CD14-positive monocyte (primary cell): ENCODE measurements at regions not wholly inside any gene's neighbourhood (a gene's known extent, or its start where the extent isn't known, plus 50 kb on each side); places are given as distances from the start of the nearest gene placed in this dataset.

Experiments used
- DNase-seq, 3 donors: peaks; one replicate each; pipeline ENCODE4 v3.0.0-alpha.2; 2011 to 2022
- H2AFZ ChIP-seq: 2 replicates; pipeline ENCODE4 v1.6.0; 2012; ENCODE audit warnings: mild to moderate bottlenecking, low read depth, low read length, inconsistent platforms; ENCODE audit not compliant: insufficient read depth, poor library complexity, severe bottlenecking
- H3K27ac ChIP-seq, 2 donors: 1 replicate in 1 of 2; 2 replicates in 1 of 2; pipeline ENCODE4 v1.5.1; 2012 to 2013; ENCODE audit warnings: low read length in 2 of 2, control low read depth in 1 of 2, inconsistent platforms in 1 of 2, low read depth in 1 of 2, mild to moderate bottlenecking in 1 of 2
- H3K27me3 ChIP-seq, 2 donors: one replicate each; pipeline versions ENCODE4 v1.6.0 to v1.6.1; 2011 to 2013; ENCODE audit warnings: low read length in 2 of 2; ENCODE audit not compliant: control insufficient read depth in 2 of 2, insufficient read depth in 2 of 2
- H3K36me3 ChIP-seq, 2 donors: replicated peaks in 1 of 2; 1 replicate in 1 of 2; 2 replicates in 1 of 2; pipeline versions ENCODE4 v1.5.1 to v1.6.1; 2012 to 2013; ENCODE audit warnings: low read length in 2 of 2, control low read depth in 1 of 2, inconsistent platforms in 1 of 2, mild to moderate bottlenecking in 1 of 2; ENCODE audit not compliant: insufficient read depth in 2 of 2, control insufficient read depth in 1 of 2
- H3K4me1 ChIP-seq, 2 donors: 1 replicate in 1 of 2; 2 replicates in 1 of 2; pipeline versions ENCODE4 v1.5.1 to v1.6.1; 2012 to 2013; ENCODE audit warnings: low read length in 2 of 2, control low read depth in 1 of 2, inconsistent platforms in 1 of 2, mild to moderate bottlenecking in 1 of 2, moderate library complexity in 1 of 2; ENCODE audit not compliant: insufficient read depth in 2 of 2, control insufficient read depth in 1 of 2
- H3K4me2 ChIP-seq: replicated peaks from 2 replicates; pipeline ENCODE3; 2012; ENCODE audit warnings: low read length, moderate library complexity, mild to moderate bottlenecking; ENCODE audit not compliant: poor library complexity, severe bottlenecking; ENCODE audit errors: extremely low read depth
- H3K4me3 ChIP-seq, 3 experiments: fragments of 200-600 bp in 1 of 3; sonication (generic) in 1 of 3; replicated peaks in 1 of 3; 1 replicate in 2 of 3; 2 replicates in 1 of 3; pipeline ENCODE4 v1.5.1; 2011 to 2013; ENCODE audit warnings: low read length in 3 of 3, mild to moderate bottlenecking in 3 of 3, control low read depth in 2 of 3, low read depth in 2 of 3, inconsistent platforms in 1 of 3, moderate library complexity in 1 of 3
- H3K79me2 ChIP-seq: 2 replicates; pipeline ENCODE4 v1.6.0; 2012; ENCODE audit warnings: mild to moderate bottlenecking, control low read depth, inconsistent platforms, low read length, moderate library complexity; ENCODE audit not compliant: insufficient read depth
- H3K9ac ChIP-seq: 2 replicates; pipeline ENCODE4 v1.6.0; 2017; ENCODE audit warnings: low read length, mild to moderate bottlenecking; ENCODE audit not compliant: insufficient read depth, poor library complexity, severe bottlenecking
- H3K9me3 ChIP-seq, 2 donors: replicated peaks in 1 of 2; 1 replicate in 1 of 2; 2 replicates in 1 of 2; pipeline versions ENCODE4 v1.5.1 to v1.6.1; 2012 to 2013; ENCODE audit warnings: low read length in 2 of 2, control low read depth in 1 of 2; ENCODE audit not compliant: control insufficient read depth in 1 of 2, insufficient read depth in 1 of 2
- H4K20me1 ChIP-seq: 2 replicates; pipeline ENCODE4 v1.6.0; 2012; ENCODE audit warnings: mild to moderate bottlenecking, low read length, control low read depth, moderate library complexity; ENCODE audit not compliant: insufficient read depth
- H3K27ac Mint-ChIP-seq, 7 donors: one replicate each; pipeline ENCODE4 v1.8.0; 2020; ENCODE audit warnings: mild to moderate bottlenecking in 7 of 7, mixed read lengths in 7 of 7, moderate library complexity in 6 of 7, inconsistent platforms in 2 of 7
- H3K27me3 Mint-ChIP-seq, 3 donors: one replicate each; pipeline ENCODE4 v1.8.0; 2021 to 2022; ENCODE audit warnings: low read depth in 3 of 3, mild to moderate bottlenecking in 3 of 3, mixed read lengths in 3 of 3, moderate library complexity in 3 of 3, inconsistent platforms in 1 of 3
- H3K36me3 Mint-ChIP-seq, 2 donors: one replicate each; pipeline ENCODE4 v1.8.0; 2020; ENCODE audit warnings: mixed read lengths in 2 of 2, inconsistent platforms in 1 of 2, mild to moderate bottlenecking in 1 of 2
- H3K4me1 Mint-ChIP-seq: one replicate; pipeline ENCODE4 v1.8.0; 2020; ENCODE audit warnings: mild to moderate bottlenecking, mixed read lengths
- H3K4me3 Mint-ChIP-seq, 2 donors: one replicate each; pipeline ENCODE4 v1.8.0; 2020; ENCODE audit warnings: mild to moderate bottlenecking in 2 of 2, mixed read lengths in 2 of 2, moderate library complexity in 1 of 2
- H3K9me3 Mint-ChIP-seq, 7 donors: one replicate each; pipeline ENCODE4 v1.8.0; 2020 to 2022; ENCODE audit warnings: mixed read lengths in 7 of 7, mild to moderate bottlenecking in 6 of 7, moderate library complexity in 6 of 7, inconsistent platforms in 2 of 7
- WGBS: methylation state at CpG from one replicate; pipeline ENCODE4 v1.1.5; 2013; ENCODE audit warnings: missing lambda C conversion rate; ENCODE audit not compliant: insufficient coverage; 5-methylcytosine and 5-hydroxymethylcytosine counted together
- intact Hi-C, 2 donors: fragments of 100-400 bp; cut with micrococcal nuclease; formaldehyde crosslinking; loops; one replicate each; pipeline versions ENCODE4 v1.15.0 to v1.15.1; 2023
- TF ChIP-seq, protein P1 (sequence below): fragments of 200-600 bp; IDR thresholded peaks from one replicate; pipeline ENCODE4 v1.8.0; 2022; ENCODE audit warnings: antibody characterized with exemption, mild to moderate bottlenecking

DNA sequence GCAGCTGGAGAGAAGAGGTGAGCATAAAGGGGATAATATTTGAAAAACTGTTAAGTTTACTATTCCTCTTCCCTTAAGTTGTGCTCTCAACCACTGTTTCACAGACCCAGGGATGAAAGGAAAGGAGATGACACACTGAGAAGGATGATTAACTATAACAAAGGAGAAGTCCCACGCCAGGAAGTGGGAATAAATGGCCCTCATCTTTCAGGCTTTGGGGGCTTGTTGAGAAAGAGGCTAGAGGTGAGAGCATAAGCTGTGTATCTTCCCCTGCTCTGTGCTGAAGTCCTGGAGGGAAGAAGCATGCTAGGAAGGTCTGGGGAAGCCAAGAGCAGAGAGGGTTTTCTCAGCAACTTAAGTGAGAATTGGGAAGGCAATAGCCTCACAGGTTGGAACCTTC lies 399.1 kb upstream of the ATP5MC3 start:
- no peaks in the 10 kb centered on the region for H3K36me3 ChIP-seq
- intact Hi-C loops = no loop called here
- no peak overlapping the region for H3K4me2 ChIP-seq
- Mint-ChIP-seq H3K4me1 (peaks cover 28% of the 10 kb centered on the region), H3K9me3 (peaks cover 0 to 9% (median 2%) of the 10 kb centered on the region in 7 donors), H3K36me3 (peaks cover 0 to 4% of the 10 kb centered on the region in 2 donors), H3K27me3 (no peaks in the 10 kb centered on the region), H3K4me3 (no peak overlapping the region), H3K27ac (no peak overlapping the region)
- H3K4me3 ChIP-seq = no peak overlapping the region
- no peak overlapping the region for H3K27ac ChIP-seq
- TF ChIP-seq, protein P1, sequence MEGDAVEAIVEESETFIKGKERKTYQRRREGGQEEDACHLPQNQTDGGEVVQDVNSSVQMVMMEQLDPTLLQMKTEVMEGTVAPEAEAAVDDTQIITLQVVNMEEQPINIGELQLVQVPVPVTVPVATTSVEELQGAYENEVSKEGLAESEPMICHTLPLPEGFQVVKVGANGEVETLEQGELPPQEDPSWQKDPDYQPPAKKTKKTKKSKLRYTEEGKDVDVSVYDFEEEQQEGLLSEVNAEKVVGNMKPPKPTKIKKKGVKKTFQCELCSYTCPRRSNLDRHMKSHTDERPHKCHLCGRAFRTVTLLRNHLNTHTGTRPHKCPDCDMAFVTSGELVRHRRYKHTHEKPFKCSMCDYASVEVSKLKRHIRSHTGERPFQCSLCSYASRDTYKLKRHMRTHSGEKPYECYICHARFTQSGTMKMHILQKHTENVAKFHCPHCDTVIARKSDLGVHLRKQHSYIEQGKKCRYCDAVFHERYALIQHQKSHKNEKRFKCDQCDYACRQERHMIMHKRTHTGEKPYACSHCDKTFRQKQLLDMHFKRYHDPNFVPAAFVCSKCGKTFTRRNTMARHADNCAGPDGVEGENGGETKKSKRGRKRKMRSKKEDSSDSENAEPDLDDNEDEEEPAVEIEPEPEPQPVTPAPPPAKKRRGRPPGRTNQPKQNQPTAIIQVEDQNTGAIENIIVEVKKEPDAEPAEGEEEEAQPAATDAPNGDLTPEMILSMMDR = no peak
- H3K9ac ChIP-seq = no peak overlapping the region
- no peaks in the 10 kb centered on the region for H4K20me1 ChIP-seq
- 0% methylated on average over 1 of the region's 1 CpG for WGBS
- H2AFZ ChIP-seq = peak overlapping the region; percentile 19
- H3K4me1 ChIP-seq = peaks cover 19 to 23% of the 10 kb centered on the region in 2 donors
- no peaks in the 10 kb centered on the region for H3K79me2 ChIP-seq
- no peak for DNase-seq
- H3K27me3 ChIP-seq = no peaks in the 10 kb centered on the region
- H3K9me3 ChIP-seq = no peaks in the 10 kb centered on the region

DNA sequence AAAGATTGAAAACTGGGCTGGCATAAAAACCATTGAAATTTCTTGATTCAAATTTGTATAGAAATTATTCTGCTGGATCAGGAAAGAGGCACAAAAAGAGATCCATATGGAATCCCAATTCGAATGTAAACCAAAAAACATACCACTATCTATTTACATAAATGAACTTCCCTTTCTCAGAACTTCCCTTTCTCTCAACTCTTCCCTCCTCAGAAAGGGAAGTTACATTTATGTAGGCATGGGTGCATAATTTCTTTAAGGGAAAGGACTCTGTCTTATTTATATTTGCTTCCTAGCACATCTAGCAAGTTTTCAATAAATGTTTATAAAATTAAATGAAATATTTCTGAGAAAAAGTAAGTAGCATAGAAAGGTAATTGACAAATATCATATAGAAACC lies 398.1 kb upstream of the ATP5MC3 start:
- intact Hi-C loops = no loop called here
- Mint-ChIP-seq H3K36me3 (peaks cover 0 to 4% of the 10 kb centered on the region in 2 donors), H3K9me3 (peaks cover 0 to 9% (median 2%) of the 10 kb centered on the region in 7 donors), H3K27me3 (no peaks in the 10 kb centered on the region), H3K27ac (peak overlapping the region in 3 of 7 donors; percentile 22 to 50 (median 23)), H3K4me1 (peaks cover 33% of the 10 kb centered on the region), H3K4me3 (no peak overlapping the region)
- no peaks in the 10 kb centered on the region for H3K27me3 ChIP-seq
- no CpG with 5 or more reads among the region's 1 CpG for WGBS
- TF ChIP-seq, protein P1 = no peak
- H3K9ac ChIP-seq = no peak overlapping the region
- peak overlapping the region; percentile 13 for H3K4me2 ChIP-seq
- no peaks in the 10 kb centered on the region for H4K20me1 ChIP-seq
- H3K9me3 ChIP-seq = no peaks in the 10 kb centered on the region
- H2AFZ ChIP-seq = no peak overlapping the region
- H3K4me1 ChIP-seq = peaks cover 19 to 23% of the 10 kb centered on the region in 2 donors
- peak; percentile 38 to 64 (median 56) for DNase-seq
- H3K36me3 ChIP-seq = no peaks in the 10 kb centered on the region
- peak overlapping the region in 1 of 3 experiments; percentile 6 for H3K4me3 ChIP-seq
- H3K79me2 ChIP-seq = no peaks in the 10 kb centered on the region
- H3K27ac ChIP-seq = peak overlapping the region in 1 of 2 donors; percentile 42
